ENCODE measurements at regions not wholly inside any gene's neighbourhood (a gene's known extent, or its start where the extent isn't known, plus 50 kb on each side); places are given as distances from the start of the nearest gene placed in this dataset.

- Histone ChIP-seq H3K27ac (no peak overlapping the region), H3K27me3 (ENCODE audit: insufficient read depth in 3 of 3, low read length in 2 of 3) (peaks cover 0 to 4% (median 0%) of the 10 kb centered on the region in 3 donors), H3K4me3 (no peak overlapping the region), H3K4me1 (no peaks in the 10 kb centered on the region), H3K9me3 (no peaks in the 10 kb centered on the region), H3K36me3 (ENCODE audit: insufficient read depth in 1 of 2, low read depth in 1 of 2) (no peaks in the 10 kb centered on the region)
- ATAC-seq (peak in 1 of 4 donors; percentile 37), DNase-seq (no peak)
- intact Hi-C loops (cut with DNase I): no loop called here
- no peak for TF ChIP-seq CTCF (IDR thresholded peaks at IDR 0.05)
- 59 to 65% (median 62%) methylated on average over 13 of the region's 13 CpGs for WGBS, 3 donors
Measured at GRCh38 chr12:3336606-3337311, 154.2 kb upstream of the PRMT8 start.

GRCh38 chr12:3337944-3338343 is 153.1 kb upstream of the PRMT8 start:
- no peak for DNase-seq
- H3K36me3 ChIP-seq (ENCODE audit: insufficient read depth in 1 of 2, low read depth in 1 of 2): no peaks in the 10 kb centered on the region
- WGBS, 3 donors: 78 to 96% (median 86%) methylated on average over 5 of the region's 5 CpGs
- no peaks in the 10 kb centered on the region for H3K9me3 ChIP-seq
- H3K27ac ChIP-seq: no peak overlapping the region
- ATAC-seq: no peak
- H3K4me1 ChIP-seq: no peaks in the 10 kb centered on the region
- H3K27me3 ChIP-seq (ENCODE audit: insufficient read depth in 3 of 3, low read length in 2 of 3): peaks cover 0 to 7% (median 7%) of the 10 kb centered on the region in 3 donors
- TF ChIP-seq CTCF (IDR thresholded peaks at IDR 0.05): no peak
- intact Hi-C loops (cut with DNase I): no loop called here
- H3K4me3 ChIP-seq: no peak overlapping the region

- no peak for TF ChIP-seq CTCF (IDR thresholded peaks at IDR 0.05)
- Histone ChIP-seq H3K27ac (no peak overlapping the region), H3K4me1 (no peaks in the 10 kb centered on the region), H3K36me3 (ENCODE audit: insufficient read depth in 1 of 2, low read depth in 1 of 2) (no peaks in the 10 kb centered on the region), H3K9me3 (no peaks in the 10 kb centered on the region), H3K4me3 (no peak overlapping the region), H3K27me3 (ENCODE audit: insufficient read depth in 3 of 3, low read length in 2 of 3) (peaks cover 0 to 7% (median 7%) of the 10 kb centered on the region in 3 donors)
- ATAC-seq (no peak), DNase-seq (no peak)
- intact Hi-C loops (cut with DNase I): no loop called here
- WGBS, 3 donors: 92 to 97% (median 95%) methylated on average over 7 of the region's 7 CpGs
Measured at GRCh38 chr12:3339221-3339620, 151.8 kb upstream of the PRMT8 start.

GRCh38 chr12:3341594-3341993 is 149.4 kb upstream of the PRMT8 start:
- Histone ChIP-seq H3K36me3 (ENCODE audit: insufficient read depth in 1 of 2, low read depth in 1 of 2) (no peaks in the 10 kb centered on the region), H3K9me3 (no peaks in the 10 kb centered on the region), H3K4me3 (no peak overlapping the region), H3K27me3 (ENCODE audit: insufficient read depth in 3 of 3, low read length in 2 of 3) (peaks cover 0 to 7% (median 7%) of the 10 kb centered on the region in 3 donors), H3K4me1 (no peaks in the 10 kb centered on the region), H3K27ac (no peak overlapping the region)
- no peak for DNase-seq
- TF ChIP-seq CTCF (IDR thresholded peaks at IDR 0.05): no peak
- ATAC-seq: no peak
- intact Hi-C loops (cut with DNase I): no loop called here
- 18 to 30% (median 21%) methylated on average over 4 of the region's 4 CpGs for WGBS, 3 donors

GRCh38 chr12:3342051-3342450 is 149.0 kb upstream of the PRMT8 start:
- Histone ChIP-seq H3K27me3 (ENCODE audit: insufficient read depth in 3 of 3, low read length in 2 of 3) (peaks cover 0 to 7% (median 7%) of the 10 kb centered on the region in 3 donors), H3K4me3 (no peak overlapping the region), H3K27ac (no peak overlapping the region), H3K4me1 (no peaks in the 10 kb centered on the region), H3K9me3 (no peaks in the 10 kb centered on the region), H3K36me3 (ENCODE audit: insufficient read depth in 1 of 2, low read depth in 1 of 2) (no peaks in the 10 kb centered on the region)
- intact Hi-C loops (cut with DNase I): loop anchor here in 1 of 2 donors (2.0 kb wide), 1 partner anchor 433 kb away; no protein-coding TSS in a partner anchor
- 7 to 12% (median 12%) methylated on average over 8 of the region's 8 CpGs for WGBS, 3 donors
- no peak for DNase-seq
- TF ChIP-seq CTCF (IDR thresholded peaks at IDR 0.05): peak; percentile 47
- ATAC-seq: peak; percentile 34 to 75 (median 65)

Measured in psoas muscle (tissue), 7 donors.